Kidney (tissue), 13 donors: ENCODE measurements at regions not wholly inside any gene's neighbourhood (a gene's known extent, or its start where the extent isn't known, plus 50 kb on each side); places are given as distances from the start of the nearest gene placed in this dataset.

Experiments used
- DNase-seq, 5 donors: peaks; one replicate each; pipeline ENCODE4 v3.0.0-alpha.2; 2013 to 2020
- FAIRE-seq: peaks from 2 replicates; lab custom pipeline; 2012; peaks lifted over from hg19 to GRCh38; lab: Jason Lieb, UNC
- H3K27ac ChIP-seq, 2 donors: one replicate each; pipeline ENCODE4 v1.7.0; 2013; ENCODE audit warnings: low read depth in 2 of 2, low read length in 2 of 2, inconsistent platforms in 1 of 2
- H3K27me3 ChIP-seq: one replicate; pipeline ENCODE4 v1.7.1; 2013; ENCODE audit warnings: low read length, inconsistent platforms; ENCODE audit not compliant: control insufficient read depth, insufficient read depth
- H3K36me3 ChIP-seq, 3 donors: one replicate each; pipeline versions ENCODE4 v1.7.0 to v1.7.1; 2013; ENCODE audit warnings: low read length in 3 of 3, control low read depth in 1 of 3, inconsistent platforms in 1 of 3; ENCODE audit not compliant: insufficient read depth in 3 of 3, control insufficient read depth in 2 of 3
- H3K4me1 ChIP-seq, 3 donors: one replicate each; pipeline versions ENCODE4 v1.7.0 to v1.7.1; 2013; ENCODE audit warnings: low read length in 3 of 3, inconsistent platforms in 1 of 3, low read depth in 1 of 3; ENCODE audit not compliant: control insufficient read depth in 2 of 3, insufficient read depth in 2 of 3
- H3K4me3 ChIP-seq, 3 donors: one replicate each; pipeline versions ENCODE4 v1.7.0 to v1.8.1; 2013; ENCODE audit warnings: low read length in 3 of 3, control low read depth in 1 of 3, inconsistent platforms in 1 of 3
- H3K9ac ChIP-seq, 3 donors: one replicate each; pipeline versions ENCODE4 v1.7.0 to v1.7.1; 2013; ENCODE audit warnings: low read length in 3 of 3, control low read depth in 1 of 3, inconsistent platforms in 1 of 3
- H3K9me3 ChIP-seq, 3 donors: one replicate each; pipeline versions ENCODE4 v1.7.0 to v1.7.1; 2013; ENCODE audit warnings: low read length in 3 of 3, control low read depth in 1 of 3, inconsistent platforms in 1 of 3; ENCODE audit not compliant: control insufficient read depth in 2 of 3, insufficient read depth in 1 of 3
- intact Hi-C: fragments of 100-400 bp; cut with DNase I; formaldehyde crosslinking; loops from one replicate; pipeline ENCODE4 v1.11.1; 2022
- TF ChIP-seq, protein P1 (sequence below): IDR thresholded peaks from 3 replicates; pipeline ENCODE4 v1.5.1; 2012; ENCODE audit warnings: mild to moderate bottlenecking, moderate library complexity, borderline replicate concordance; ENCODE audit not compliant: insufficient read depth; ENCODE audit errors: extremely low read depth
- donor health status: control.
- donor health status: control.
- donor health status: control.
- donor health status: control.
- donor health status: control.
- donor health status: DM: yes; HTN: yes; CAD: no.
- donor health status: Normal renal cell carcinoma (clear cell type).

DNA sequence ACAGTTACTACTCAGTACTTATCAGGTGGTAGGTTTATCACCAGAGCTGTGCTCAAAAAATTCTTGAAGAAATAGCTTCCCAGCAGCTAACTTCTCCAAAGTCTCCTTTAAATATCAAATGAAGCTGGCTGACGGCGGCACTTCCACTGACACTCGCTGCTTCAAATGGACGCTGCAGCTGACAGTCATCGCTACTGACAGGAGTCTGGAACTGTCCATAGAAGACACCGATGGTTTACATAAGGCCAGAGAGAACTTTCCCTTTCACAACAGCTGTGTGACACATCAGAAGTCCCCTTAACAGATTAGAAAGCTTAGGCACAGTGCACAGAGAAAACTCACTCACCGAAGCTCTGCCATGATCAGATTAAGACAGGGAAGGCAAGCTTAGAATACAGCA is 270.2 kb downstream of the SHOX2 start:
- FAIRE-seq = no peak
- H3K4me3 ChIP-seq = no peak overlapping the region
- H3K27ac ChIP-seq = no peak overlapping the region
- TF ChIP-seq, protein P1, sequence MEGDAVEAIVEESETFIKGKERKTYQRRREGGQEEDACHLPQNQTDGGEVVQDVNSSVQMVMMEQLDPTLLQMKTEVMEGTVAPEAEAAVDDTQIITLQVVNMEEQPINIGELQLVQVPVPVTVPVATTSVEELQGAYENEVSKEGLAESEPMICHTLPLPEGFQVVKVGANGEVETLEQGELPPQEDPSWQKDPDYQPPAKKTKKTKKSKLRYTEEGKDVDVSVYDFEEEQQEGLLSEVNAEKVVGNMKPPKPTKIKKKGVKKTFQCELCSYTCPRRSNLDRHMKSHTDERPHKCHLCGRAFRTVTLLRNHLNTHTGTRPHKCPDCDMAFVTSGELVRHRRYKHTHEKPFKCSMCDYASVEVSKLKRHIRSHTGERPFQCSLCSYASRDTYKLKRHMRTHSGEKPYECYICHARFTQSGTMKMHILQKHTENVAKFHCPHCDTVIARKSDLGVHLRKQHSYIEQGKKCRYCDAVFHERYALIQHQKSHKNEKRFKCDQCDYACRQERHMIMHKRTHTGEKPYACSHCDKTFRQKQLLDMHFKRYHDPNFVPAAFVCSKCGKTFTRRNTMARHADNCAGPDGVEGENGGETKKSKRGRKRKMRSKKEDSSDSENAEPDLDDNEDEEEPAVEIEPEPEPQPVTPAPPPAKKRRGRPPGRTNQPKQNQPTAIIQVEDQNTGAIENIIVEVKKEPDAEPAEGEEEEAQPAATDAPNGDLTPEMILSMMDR = no peak
- intact Hi-C loops = no loop called here
- no peaks in the 10 kb centered on the region for H3K4me1 ChIP-seq
- no peak overlapping the region for H3K9ac ChIP-seq
- H3K9me3 ChIP-seq = no peaks in the 10 kb centered on the region
- H3K36me3 ChIP-seq = no peaks in the 10 kb centered on the region
- DNase-seq = no peak
- H3K27me3 ChIP-seq = no peaks in the 10 kb centered on the region

DNA sequence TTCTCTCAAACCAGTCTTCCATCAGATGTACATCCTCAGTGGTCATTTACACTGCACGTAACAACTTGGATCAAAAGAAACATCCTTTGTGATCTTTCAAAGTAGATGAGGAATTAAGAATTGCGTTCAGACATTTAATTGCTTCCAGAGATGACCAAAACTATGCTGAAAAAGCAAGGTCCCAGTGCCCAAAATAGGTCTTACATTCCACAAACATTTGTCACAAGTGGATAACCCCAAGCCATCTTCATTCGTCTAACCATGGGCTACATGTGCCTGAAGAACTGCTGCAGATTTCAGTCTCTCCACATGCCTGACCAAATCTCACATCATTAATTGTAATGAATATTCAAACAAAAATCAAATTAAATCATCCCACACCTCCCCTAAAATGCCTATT is 273.6 kb downstream of the SHOX2 start:
- Histone ChIP-seq H3K4me3 (no peak overlapping the region), H3K9ac (no peak overlapping the region), H3K36me3 (no peaks in the 10 kb centered on the region), H3K27me3 (no peaks in the 10 kb centered on the region), H3K9me3 (peaks cover 0 to 4% (median 0%) of the 10 kb centered on the region in 3 donors), H3K4me1 (no peaks in the 10 kb centered on the region), H3K27ac (no peak overlapping the region)
- FAIRE-seq (no peak), DNase-seq (no peak)
- TF ChIP-seq, protein P1 = no peak
- intact Hi-C loops = no loop called here

DNA sequence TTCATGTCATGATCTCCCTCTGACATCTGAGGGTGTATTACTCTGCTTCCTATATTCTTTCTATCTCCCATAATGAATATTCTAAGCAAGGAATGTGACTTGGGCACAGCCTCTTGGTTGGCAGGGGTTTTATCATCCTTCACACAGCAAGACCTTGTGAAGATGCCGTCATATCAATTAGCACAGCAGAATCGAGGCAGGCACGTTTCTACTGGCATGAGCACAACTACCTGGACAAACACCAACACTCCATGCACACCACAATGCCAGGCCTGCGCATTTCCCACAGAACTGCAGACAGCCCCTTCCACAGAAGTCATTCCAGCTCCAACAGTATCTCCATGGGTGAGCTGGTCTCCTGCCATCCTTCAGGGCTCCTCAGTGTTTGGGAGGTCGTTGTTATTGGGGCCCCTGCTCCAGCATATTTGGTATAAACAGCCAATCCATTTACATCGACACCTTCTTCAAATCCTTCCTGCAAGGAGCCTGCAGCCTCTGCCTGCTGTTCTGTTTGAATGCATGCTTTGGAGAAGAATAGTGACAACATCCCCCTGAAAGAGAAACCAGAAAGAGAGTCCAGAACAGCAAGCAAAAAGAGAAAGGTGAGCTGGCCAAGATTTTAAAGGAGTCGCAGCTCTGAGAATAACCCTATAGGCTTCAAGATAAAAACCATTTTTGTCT is 275.5 kb downstream of the SHOX2 start:
- DNase-seq (no peak), FAIRE-seq (no peak)
- H3K9ac ChIP-seq = no peak overlapping the region
- H3K4me3 ChIP-seq = no peak overlapping the region
- H3K27ac ChIP-seq = no peak overlapping the region
- H3K27me3 ChIP-seq = no peaks in the 10 kb centered on the region
- TF ChIP-seq, protein P1 = no peak
- H3K36me3 ChIP-seq = no peaks in the 10 kb centered on the region
- peaks cover 0 to 6% (median 0%) of the 10 kb centered on the region in 3 donors for H3K9me3 ChIP-seq
- H3K4me1 ChIP-seq = no peaks in the 10 kb centered on the region
- intact Hi-C loops = no loop called here

DNA sequence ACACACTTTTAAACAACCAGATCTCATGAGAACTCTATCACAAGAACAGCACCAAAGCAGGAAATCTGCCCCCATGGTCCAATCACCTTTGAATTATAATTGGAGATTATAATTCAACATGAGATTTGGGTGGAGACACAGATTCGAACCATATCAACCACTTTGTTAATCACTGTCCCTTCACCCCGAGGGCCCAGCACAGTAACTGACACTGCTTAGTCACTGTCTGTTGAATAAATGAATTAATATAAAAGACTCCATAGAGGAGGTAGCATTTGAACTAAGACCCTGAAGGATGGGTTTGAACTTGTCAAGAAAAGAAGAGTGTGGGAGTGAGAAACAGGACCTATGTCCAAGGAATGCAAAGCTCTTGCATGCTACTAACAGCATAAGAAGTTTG is 276.4 kb downstream of the SHOX2 start:
- intact Hi-C loops = no loop called here
- no peak for DNase-seq
- Histone ChIP-seq H3K9me3 (peaks cover 0 to 6% (median 0%) of the 10 kb centered on the region in 3 donors), H3K27ac (no peak overlapping the region), H3K27me3 (no peaks in the 10 kb centered on the region), H3K36me3 (no peaks in the 10 kb centered on the region), H3K9ac (no peak overlapping the region), H3K4me1 (no peaks in the 10 kb centered on the region), H3K4me3 (no peak overlapping the region)
- TF ChIP-seq, protein P1 = no peak
- FAIRE-seq = no peak
